T47D (cell line): ENCODE measurements at regions not wholly inside any gene's neighbourhood (a gene's known extent, or its start where the extent isn't known, plus 50 kb on each side); places are given as distances from the start of the nearest gene placed in this dataset.

ENCODE experiments used
- DNase-seq, 2 experiments: peaks; one replicate each; pipeline versions ENCODE4 v3.0.0 to v3.0.0-alpha.2; 2011 to 2012; ENCODE audit warnings: low read depth in 1 of 2, low spot score in 1 of 2
- JUND ChIP-seq: IDR thresholded peaks from 2 replicates; pipeline ENCODE4 v1.6.1; 2012; ENCODE audit warnings: low read depth
- in situ Hi-C: cut with HindIII; loops from 2 replicates; pipeline ENCODE4 v1.10.0; 2016; ENCODE audit warnings: low sequenced_read_pairs, low pct_unique_long_range_greater_than_20kb

DNA sequence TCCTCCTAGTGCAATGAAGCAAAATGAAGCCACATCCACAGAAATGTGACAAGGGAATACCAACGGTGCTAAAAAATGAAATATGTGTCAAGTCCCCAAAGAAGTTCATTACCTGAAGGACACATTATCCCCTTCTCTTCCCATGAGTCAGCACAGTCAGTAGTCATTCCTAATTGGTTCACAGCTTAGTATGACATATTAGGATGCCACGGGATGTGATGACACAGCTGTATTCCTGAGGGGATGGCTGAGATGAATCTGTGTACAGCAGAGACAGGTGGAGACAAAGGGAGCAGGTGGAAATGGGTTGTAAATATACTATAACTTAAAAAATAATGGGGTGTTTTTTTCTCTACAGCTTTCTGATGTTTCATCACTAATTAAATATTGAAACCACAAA is 273.4 kb downstream of the ARRDC4 start:
- no peak for TF ChIP-seq JUND
- no peak for DNase-seq
- in situ Hi-C loops = no loop called here

DNA sequence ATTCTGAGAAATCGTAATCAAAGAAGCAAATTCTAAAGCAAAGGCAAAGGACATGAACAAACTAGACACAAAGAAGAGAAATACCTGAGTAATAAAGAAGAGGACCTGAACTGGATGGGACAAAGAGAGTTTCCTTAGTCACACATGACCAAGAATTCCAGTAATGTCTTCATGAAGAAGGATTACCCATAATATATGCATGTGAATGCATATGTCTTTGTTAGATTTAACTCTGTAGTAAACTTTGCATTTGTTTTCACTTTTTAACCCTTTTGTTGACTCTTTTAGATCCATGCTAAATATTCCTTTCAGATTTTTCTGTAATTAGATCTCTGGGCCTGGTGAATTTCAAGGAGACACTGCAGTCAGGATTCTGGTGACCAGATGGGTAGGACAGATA is 279.8 kb downstream of the ARRDC4 start:
- no peak for TF ChIP-seq JUND
- in situ Hi-C loops = no loop called here
- no peak for DNase-seq

DNA sequence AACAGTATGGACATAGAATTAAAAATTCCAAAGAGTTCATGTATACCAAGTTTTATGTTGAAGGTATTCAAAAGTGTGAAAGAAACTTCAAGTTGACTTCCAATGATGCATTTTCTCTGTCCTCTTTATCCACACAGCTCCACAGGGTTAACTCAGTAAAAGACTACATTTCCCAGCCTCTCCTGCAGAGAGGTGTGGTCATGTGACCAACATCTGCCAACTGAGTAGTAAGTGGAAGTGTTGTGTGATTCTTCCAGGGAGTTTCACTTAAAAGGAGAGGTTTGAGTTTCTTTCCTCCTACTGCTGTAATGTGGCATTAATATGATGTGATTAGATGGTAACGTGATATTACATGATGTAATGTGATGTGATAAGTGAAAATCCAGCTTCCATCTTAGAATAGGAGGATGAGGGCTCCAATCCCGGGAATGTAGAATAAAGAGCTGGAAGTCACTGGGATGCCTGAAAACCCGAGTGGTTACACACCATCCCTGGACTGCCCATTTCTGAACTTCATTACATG is 280.6 kb downstream of the ARRDC4 start:
- in situ Hi-C loops = no loop called here
- DNase-seq = no peak
- no peak for TF ChIP-seq JUND

DNA sequence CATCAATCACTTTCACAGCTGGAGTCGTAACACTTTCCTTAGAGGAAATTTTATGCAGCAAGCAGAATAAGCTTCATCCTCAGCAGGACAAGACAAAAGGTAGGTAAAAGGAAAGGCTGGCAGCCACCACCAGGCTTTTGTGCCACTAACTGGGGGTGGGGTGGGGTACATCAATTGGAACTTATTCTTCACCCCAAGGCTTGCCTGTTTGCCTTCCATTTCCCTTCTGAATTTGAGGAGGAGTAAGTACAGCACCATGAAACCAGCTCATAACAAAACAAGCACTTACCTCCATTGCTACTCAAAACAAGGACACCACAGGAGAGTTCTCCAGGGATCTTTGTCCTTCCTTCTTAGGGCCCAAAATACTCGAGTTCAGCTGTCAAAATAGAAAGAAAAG is 296.8 kb downstream of the ARRDC4 start:
- no peak for DNase-seq
- in situ Hi-C loops = no loop called here
- TF ChIP-seq JUND = no peak

DNA sequence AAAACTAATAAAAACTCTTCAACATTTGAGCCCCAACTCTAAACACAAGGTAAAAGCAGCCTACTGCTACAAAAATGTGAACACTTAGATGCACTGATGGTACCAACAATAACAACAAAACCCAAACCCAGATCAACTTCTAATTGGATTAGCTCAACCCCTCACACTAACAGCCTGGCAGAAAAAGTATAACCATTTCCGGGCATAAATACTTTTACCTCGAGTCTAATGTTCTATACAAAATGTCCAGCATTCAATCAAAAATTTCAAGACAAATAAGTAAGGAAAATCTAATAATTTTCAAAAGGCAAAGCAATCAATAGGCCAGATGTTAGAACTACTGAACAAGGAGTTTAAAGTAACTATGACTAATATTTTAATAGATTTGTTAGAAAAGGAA is 303.3 kb downstream of the ARRDC4 start:
- in situ Hi-C loops = no loop called here

DNA sequence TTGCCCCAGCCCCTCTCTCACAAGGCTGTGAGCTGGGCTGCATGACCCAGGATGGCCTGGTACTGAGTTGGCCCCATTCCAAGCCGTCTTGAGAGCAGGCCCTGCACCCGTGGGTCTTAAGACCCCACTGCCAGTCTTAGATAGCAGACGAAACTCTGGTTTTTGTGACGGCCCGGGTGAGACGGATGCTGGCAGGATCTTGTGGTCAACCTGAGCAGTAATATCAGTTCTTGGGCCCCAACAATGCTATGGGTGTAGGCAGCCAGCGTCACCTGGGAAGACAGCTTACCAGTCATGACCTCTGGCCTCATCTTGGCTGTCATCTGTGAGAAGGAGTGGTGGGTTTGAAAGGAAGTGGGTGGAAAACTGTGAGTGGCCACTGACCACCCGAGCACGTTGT is 305.8 kb downstream of the ARRDC4 start:
- DNase-seq = no peak
- in situ Hi-C loops = no loop called here
- no peak for TF ChIP-seq JUND

More for the DNA sequence above, 303.3 kb downstream of the ARRDC4 start:
- no peak for DNase-seq
- no peak for TF ChIP-seq JUND

DNA sequence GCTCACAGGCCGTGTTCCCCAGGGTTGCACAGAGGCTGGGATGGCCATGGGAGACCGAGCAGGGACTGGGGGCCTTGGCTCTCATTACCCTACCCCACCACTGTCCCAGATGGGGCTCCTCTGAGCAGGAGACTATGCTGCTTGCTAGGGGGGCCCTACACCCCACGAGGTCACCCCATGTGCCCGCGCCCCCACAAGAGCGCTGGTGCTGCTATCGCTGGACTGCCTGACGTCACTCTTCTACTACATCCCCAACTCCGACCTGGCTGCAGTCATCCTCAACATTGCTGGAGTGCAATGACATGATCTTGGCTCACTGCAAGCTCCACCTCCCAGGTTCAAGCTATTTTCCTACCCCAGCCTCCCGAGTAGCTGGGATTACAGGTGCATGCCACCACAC is 307.7 kb downstream of the ARRDC4 start:
- no peak for DNase-seq
- TF ChIP-seq JUND = no peak
- in situ Hi-C loops = no loop called here

DNA sequence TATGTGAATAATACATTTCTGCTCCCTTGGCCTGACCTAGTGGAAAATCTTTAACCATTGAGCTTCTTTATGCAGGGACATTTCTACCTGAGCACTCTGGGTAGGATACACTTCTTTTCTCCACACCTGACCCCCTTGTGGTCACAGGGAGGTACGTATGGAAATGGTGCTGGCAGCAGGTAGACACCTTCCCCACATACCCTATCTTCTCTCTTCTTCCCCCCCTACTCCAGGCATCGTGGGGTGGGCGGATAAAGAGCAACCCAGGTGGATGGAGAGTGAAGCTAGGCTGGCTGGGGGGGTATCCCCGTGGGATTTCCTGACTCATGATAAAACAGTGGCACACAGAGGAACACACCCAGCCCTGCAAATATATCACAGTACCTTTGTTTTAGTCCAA is 312.1 kb downstream of the ARRDC4 start:
- no peak for TF ChIP-seq JUND
- in situ Hi-C loops = no loop called here
- DNase-seq = peak in 1 of 2 experiments; percentile 18

DNA sequence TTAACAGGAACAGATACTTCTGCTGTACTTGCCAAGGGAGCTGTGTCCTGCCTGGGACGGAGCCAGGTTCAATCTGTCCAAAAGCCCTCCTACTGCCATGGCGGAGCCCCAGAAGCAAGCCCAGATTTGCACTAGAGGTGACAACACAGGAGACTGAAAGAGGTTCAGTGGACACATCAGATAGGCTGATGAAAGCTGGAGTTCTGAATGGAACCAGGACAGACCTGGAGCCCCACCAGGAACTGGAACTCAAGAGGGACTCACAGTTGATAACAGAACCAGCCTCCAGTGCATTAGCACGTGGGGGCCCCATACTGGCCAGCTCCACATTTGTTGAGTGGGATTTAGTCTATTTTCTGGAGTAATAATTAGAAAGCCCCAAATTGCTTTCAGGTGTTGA is 315.5 kb downstream of the ARRDC4 start:
- DNase-seq = no peak
- in situ Hi-C loops = no loop called here

DNA sequence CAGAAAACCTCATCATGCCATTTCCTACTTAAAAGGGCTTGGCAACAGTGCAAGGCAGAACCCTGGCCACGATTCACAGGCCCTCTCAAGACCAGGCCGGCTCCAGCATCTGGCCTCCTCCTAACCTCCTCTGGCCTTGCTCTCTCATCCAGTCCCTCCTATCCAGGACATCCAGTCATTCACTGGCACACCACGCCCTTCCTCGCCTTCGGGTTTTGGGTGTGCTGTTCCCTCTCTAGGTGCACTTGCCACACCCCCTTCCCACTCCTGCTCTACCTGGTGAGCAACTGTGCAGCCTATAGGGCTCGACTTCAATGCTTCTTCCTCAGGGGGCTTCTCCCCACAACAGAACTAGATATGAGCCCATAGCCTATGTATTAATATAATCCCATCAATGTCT is 317.1 kb downstream of the ARRDC4 start:
- TF ChIP-seq JUND = no peak
- in situ Hi-C loops = no loop called here
- DNase-seq = no peak

More for the DNA sequence above, 315.5 kb downstream of the ARRDC4 start:
- TF ChIP-seq JUND = no peak

DNA sequence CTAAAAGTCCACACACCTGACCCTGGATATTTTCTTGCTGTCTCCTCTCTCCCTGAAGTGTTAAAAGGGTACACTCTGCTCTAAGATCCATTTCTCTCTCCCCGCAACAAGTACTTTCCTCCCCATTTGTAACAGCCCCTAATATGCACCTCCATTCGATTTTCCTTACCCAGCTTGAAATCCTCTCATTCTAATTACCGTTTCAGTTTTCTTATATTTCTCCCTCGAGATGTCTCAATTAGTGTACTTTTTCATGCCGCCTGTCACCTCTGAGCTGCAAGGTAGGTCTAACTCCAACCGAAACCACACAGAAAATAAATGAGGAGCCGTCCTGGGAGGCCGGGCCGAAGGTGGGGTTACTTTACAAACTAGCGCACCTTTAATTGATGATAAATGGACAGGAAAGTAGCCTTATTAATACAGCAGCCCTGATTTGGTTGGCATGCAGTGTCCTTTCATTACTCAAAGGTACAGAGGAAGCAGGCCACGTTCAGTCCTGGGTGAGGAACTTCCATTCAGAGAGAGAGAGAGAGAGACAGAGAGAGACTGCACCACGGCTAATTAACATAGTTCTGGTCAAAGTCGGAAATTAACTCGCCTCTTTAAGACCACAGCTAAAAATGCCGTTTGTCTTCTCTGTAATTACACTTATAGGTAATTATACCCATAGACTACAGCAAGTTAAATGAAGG is 319.9 kb downstream of the ARRDC4 start:
- no peak for DNase-seq
- in situ Hi-C loops = no loop called here
- no peak for TF ChIP-seq JUND

DNA sequence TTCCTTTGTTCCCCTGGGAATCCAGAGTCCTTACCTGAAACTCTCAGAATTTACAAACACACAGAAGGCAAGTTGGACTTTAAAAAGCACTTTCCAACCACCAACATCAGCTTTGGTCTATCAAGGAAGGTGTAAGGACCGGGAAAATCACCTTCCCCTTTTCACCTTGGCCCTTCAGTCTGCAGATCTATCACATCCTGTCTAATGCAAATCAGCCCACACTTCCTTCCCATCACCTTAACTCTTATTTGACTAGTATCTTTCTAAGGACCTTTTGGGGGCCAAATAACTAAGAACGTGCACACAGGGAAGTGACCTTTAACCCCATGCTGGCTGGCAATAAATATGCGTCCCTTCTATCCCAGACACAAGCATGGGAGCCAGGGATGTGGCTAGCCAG is 320.6 kb downstream of the ARRDC4 start:
- TF ChIP-seq JUND = no peak
- no peak for DNase-seq
- in situ Hi-C loops = no loop called here

DNA sequence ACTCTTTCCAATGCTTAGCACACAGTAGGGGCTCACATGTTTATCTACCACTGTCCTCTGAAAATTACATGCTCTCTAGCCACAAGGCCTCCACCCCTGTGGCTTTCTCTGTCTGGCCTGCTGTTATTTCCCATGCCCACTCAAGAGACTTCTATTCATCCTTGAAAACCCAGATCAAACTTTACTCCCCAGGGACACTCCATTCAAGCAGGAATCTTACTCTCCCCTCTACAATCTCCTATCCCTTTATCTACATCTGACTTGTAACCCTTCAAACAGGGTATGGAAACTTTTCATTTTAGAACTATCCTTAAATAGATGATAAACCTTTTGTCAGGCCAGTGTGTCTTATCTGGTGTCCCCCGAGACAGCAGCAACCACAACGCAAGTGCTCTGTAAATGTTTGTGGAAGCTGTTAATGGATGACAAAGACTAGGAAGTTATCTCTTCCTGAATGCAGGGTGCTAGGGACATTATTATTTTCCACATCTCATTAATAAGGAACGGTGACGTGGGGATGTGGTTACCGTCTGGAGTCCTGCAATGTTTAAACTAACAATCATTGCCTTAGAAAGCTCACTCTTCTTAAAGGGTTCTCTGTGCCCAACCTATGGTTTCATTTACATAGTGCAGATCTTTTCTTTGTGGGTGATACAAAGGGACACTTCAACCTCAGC is 322.3 kb downstream of the ARRDC4 start:
- no peak for DNase-seq
- TF ChIP-seq JUND = no peak
- in situ Hi-C loops = no loop called here
